GM10266 (cell line): ENCODE measurements at regions not wholly inside any gene's neighbourhood (a gene's known extent, or its start where the extent isn't known, plus 50 kb on each side); places are given as distances from the start of the nearest gene placed in this dataset.

Experiments
- DNase-seq: peaks from one replicate; pipeline ENCODE4 v3.0.0; 2012; ENCODE audit errors: extremely low spot score
- TF ChIP-seq, protein P1 (sequence below): IDR thresholded peaks from 2 replicates; pipeline ENCODE4 v1.5.1; 2012; ENCODE audit warnings: mild to moderate bottlenecking, low read depth; ENCODE audit not compliant: control insufficient read depth, insufficient read depth; ENCODE audit errors: missing control alignments

DNA sequence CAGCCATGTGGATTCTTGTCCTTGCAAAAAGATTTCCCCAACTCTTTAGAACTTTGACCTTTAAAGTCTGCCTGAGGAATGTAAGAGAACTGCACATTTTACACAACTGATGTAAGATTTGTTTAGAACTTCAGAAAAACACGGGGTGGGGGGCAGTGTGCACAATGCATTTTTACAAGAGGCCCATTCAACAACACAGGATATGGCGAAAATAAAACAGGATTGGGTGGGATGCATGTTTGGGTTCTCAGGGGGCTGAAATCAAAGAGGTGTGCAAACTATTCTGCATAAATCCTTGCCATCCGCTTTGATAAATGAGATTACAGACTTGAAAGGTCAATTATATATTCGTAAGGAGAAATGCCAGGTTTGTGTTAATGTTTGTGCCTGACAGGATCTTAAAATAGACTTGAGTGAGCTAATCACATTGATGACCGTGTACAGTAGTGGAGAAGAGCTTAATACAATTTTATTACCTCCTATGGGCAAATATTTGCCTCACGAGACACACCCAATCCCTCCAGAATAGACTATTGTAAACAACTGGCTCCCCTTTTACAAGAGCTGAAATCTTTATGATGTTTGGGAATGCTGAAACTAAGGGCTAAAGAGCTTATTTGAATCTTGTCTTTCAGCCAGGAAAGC is 184.1 kb upstream of the LEF1 start:
- TF ChIP-seq, protein P1, sequence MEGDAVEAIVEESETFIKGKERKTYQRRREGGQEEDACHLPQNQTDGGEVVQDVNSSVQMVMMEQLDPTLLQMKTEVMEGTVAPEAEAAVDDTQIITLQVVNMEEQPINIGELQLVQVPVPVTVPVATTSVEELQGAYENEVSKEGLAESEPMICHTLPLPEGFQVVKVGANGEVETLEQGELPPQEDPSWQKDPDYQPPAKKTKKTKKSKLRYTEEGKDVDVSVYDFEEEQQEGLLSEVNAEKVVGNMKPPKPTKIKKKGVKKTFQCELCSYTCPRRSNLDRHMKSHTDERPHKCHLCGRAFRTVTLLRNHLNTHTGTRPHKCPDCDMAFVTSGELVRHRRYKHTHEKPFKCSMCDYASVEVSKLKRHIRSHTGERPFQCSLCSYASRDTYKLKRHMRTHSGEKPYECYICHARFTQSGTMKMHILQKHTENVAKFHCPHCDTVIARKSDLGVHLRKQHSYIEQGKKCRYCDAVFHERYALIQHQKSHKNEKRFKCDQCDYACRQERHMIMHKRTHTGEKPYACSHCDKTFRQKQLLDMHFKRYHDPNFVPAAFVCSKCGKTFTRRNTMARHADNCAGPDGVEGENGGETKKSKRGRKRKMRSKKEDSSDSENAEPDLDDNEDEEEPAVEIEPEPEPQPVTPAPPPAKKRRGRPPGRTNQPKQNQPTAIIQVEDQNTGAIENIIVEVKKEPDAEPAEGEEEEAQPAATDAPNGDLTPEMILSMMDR, result no peak
- no peak for DNase-seq

DNA sequence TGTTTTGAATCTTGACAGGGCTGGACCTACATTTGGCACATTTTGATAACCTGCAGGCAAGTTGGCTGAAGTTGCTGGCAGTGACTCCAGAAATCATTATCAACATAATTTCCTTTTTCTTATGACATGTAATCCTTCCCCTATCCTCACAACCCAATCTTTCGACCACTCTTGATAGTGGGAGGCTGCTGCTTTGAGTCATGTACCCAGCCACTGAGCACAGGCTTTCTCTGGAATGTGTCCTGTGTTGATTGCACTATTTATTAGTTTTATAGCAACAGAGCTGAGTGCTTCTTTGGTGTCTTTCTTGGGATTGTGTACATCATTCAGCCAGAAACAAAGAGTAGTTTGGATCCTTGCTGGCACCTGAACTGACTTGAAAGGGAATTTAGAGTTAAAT is 183.1 kb upstream of the LEF1 start:
- no peak for DNase-seq
- TF ChIP-seq, protein P1, result no peak

DNA sequence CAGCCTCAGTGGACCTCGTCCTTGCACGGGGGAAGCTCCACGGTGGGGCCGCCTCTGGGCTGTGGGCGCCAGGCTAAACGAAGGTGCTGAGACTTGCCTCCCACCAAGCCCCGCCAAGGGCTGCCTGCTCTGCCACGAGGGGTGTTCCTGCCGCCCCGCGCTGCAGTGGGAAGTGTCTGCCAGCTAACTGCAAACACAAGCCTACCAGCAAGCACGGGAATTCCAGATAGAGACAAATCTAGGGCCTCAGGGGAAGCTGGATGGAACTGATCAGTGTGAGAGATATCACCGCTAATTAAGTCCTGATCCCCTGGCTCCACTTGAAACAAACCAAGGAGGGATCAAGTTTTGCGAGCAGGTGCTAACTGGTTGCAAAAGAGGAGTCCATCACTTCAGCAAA is 181.6 kb upstream of the LEF1 start:
- no peak for DNase-seq
- TF ChIP-seq, protein P1, result no peak

DNA sequence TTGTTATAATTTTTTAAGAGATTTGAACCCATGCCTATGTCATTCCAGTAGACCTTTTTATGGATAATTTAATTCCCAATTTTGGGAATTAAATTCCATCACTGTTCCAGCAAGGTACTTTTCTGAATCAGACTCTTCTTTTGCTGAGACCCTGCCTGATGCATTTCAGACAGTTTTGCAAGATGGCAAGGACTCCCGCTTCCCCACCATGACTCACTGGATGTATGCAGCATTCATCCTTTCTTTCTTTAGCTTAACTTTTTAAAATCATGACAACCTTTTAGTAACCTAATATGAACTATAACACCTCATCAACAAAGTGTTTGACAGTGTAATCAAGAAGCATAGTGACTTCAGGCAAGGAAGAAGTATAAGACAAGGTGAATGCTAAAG is 178.1 kb upstream of the LEF1 start:
- TF ChIP-seq, protein P1, result no peak
- no peak for DNase-seq

DNA sequence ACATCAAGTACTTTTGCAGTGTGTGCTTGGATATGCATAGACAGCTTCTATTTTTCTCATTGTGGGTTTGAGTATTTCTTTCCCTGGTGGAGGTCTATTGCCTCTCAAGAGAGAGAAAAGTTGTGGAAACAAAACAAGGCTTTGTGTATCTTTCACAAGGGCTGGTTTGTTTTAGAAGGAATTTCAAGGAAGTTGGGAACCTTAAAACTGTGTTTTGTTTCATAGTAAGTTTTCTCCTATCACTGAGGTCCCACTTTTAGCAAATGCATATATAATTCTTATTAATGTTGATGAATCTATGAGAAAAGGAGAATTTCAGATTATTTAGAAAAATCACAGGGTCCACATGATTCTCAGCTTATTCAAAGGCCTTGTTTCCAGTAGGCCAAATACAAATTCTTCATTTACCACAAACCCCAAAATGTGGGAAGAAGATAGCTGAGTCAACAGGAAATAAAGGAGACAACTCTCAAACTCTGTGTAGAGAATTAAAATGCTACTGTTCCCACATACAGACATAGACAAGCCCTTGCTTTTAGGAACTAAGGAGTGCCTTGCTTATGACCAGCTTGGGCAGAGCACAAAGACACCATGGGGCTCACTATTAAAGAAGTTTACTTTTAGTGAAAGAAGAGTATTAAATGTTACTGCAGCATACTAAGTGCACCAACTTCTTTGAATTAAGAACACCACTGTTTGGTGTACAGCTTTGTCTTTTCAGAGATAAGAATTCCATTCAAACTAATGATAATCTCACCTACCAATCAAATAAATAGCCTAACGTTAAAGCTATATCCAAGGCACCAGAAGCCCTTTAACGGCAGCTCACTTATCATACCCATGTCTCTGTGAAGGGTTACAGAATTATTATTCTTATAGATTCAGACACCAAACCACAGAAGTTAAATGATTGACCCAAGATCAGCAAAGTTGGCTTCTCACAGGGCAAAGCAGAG is 177.4 kb upstream of the LEF1 start:
- TF ChIP-seq, protein P1, result no peak
- no peak for DNase-seq

DNA sequence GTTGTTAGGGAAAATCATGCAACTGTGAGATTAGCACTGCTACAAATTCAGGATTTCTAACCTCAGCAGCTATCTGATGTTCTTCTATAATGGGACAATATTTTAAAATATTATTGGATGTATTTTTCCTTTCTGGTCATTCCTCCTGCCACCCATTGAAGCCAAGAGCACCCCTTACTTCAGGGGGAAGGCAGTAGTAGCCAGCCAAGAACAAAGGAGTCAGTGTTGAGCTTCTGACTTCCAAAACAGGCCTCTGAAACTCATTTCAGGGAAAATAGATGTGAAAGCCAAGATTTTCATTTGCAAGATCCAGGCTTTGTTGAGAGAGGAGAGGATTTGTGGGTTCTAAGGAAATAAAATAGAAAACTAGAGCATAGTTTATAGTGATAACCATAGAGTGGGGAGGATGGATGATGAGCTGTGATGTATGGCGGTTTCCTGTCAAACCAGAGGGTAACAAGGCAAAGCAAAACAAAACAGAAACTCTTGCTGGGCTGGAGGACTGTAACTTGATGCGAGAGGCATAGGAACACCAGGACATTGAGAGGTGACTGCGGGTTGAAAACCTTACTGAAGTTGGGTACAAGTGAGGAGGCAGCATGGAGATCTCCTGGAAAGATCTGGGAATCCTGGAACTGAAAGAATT is 173.7 kb upstream of the LEF1 start:
- no peak for DNase-seq
- TF ChIP-seq, protein P1, result no peak
